Lower lobe of right lung (tissue), 2 donors: ENCODE measurements at regions not wholly inside any gene's neighbourhood (a gene's known extent, or its start where the extent isn't known, plus 50 kb on each side); places are given as distances from the start of the nearest gene placed in this dataset.
"Not testable (repeated sequence)": the region's sequence is repeated elsewhere in the genome, so short reads cannot be mapped to it uniquely, and the experiment has no call there.

ENCODE experiments used
- ATAC-seq, 2 donors: fragments of 200-7000 bp; cut with Tn5 transposase; one replicate each; pipeline ENCODE4 v1.9.1; 2020 to 2022; ENCODE audit warnings: mild to moderate bottlenecking in 2 of 2, moderate library complexity in 2 of 2
- DNase-seq: peaks from one replicate; pipeline ENCODE4 v3.0.0-alpha.2; 2020
- H3K27ac ChIP-seq: fragments of 200-600 bp; one replicate; pipeline ENCODE4 v1.8.0; 2022
- H3K27me3 ChIP-seq: fragments of 200-600 bp; one replicate; pipeline ENCODE4 v1.8.0; 2022; ENCODE audit warnings: low read depth
- H3K36me3 ChIP-seq: fragments of 200-600 bp; one replicate; pipeline ENCODE4 v1.8.0; 2022; ENCODE audit warnings: mild to moderate bottlenecking
- H3K4me1 ChIP-seq: fragments of 200-600 bp; one replicate; pipeline ENCODE4 v1.8.0; 2022
- H3K4me3 ChIP-seq: fragments of 200-600 bp; one replicate; pipeline ENCODE4 v1.8.0; 2022; ENCODE audit warnings: mild to moderate bottlenecking
- H3K9me3 ChIP-seq: fragments of 200-600 bp; one replicate; pipeline ENCODE4 v1.8.0; 2022
- CTCF ChIP-seq: fragments of 200-600 bp; IDR thresholded peaks from one replicate; pipeline ENCODE4 v1.8.0; 2022; ENCODE audit warnings: antibody characterized with exemption, mild to moderate bottlenecking
- intact Hi-C: fragments of 100-400 bp; cut with DNase I; formaldehyde crosslinking; loops from one replicate; pipeline ENCODE4 v1.11.0; 2022
- donor health status: DM: no; HTN: yes; CAD: no; lungs with severe emphysema.

- peaks cover 12% of the 10 kb centered on the region for H3K36me3 ChIP-seq
- intact Hi-C loops = no loop called here
- TF ChIP-seq CTCF = no peak
- H3K4me3 ChIP-seq = no peak overlapping the region
- no peaks in the 10 kb centered on the region for H3K4me1 ChIP-seq
- no peak for ATAC-seq
- no peaks in the 10 kb centered on the region for H3K27me3 ChIP-seq
- H3K9me3 ChIP-seq = peaks cover 3% of the 10 kb centered on the region
- no peak overlapping the region for H3K27ac ChIP-seq
- DNase-seq = no peak
Measured at GRCh38 chr19:27806471-27807070, 1406.4 kb downstream of the UQCRFS1 start.

- no peak for DNase-seq
- Histone ChIP-seq H3K4me3 (no peak overlapping the region), H3K4me1 (no peaks in the 10 kb centered on the region), H3K27ac (no peak overlapping the region), H3K9me3 (peaks cover 3% of the 10 kb centered on the region), H3K27me3 (no peaks in the 10 kb centered on the region), H3K36me3 (peaks cover 12% of the 10 kb centered on the region)
- intact Hi-C loops = no loop called here
- no peak for ATAC-seq
- TF ChIP-seq CTCF = no peak
Measured at GRCh38 chr19:27805848-27806247, 1407.1 kb downstream of the UQCRFS1 start.

- DNase-seq, H3K4me1 ChIP-seq, ATAC-seq, H3K27ac ChIP-seq, H3K9me3 ChIP-seq, H3K27me3 ChIP-seq, H3K4me3 ChIP-seq, intact Hi-C loops: not testable (repeated sequence)
- peaks cover 29% of the 10 kb centered on the region for H3K36me3 ChIP-seq
- peak; percentile 34 for TF ChIP-seq CTCF
Measured at GRCh38 chr19:27802293-27802692, 1410.7 kb downstream of the UQCRFS1 start.

- no peak for DNase-seq
- Histone ChIP-seq H3K9me3 (no peaks in the 10 kb centered on the region), H3K4me1 (peaks cover 21% of the 10 kb centered on the region), H3K27ac (no peak overlapping the region), H3K27me3 (no peaks in the 10 kb centered on the region), H3K36me3 (peaks cover 18% of the 10 kb centered on the region), H3K4me3 (no peak overlapping the region)
- intact Hi-C loops = no loop called here
- no peak for TF ChIP-seq CTCF
- no peak for ATAC-seq
Measured at GRCh38 chr19:27796540-27796939, 1416.4 kb downstream of the UQCRFS1 start.

- no peak for TF ChIP-seq CTCF
- intact Hi-C loops = no loop called here
- Histone ChIP-seq H3K27me3 (no peaks in the 10 kb centered on the region), H3K9me3 (no peaks in the 10 kb centered on the region), H3K4me1 (peaks cover 23% of the 10 kb centered on the region), H3K27ac (no peak overlapping the region), H3K4me3 (no peak overlapping the region), H3K36me3 (peaks cover 18% of the 10 kb centered on the region)
- DNase-seq (no peak), ATAC-seq (no peak)
Measured at GRCh38 chr19:27796073-27796472, 1416.9 kb downstream of the UQCRFS1 start.
